Trophoblast cell (in vitro differentiated cells and primary cell): ENCODE measurements at regions not wholly inside any gene's neighbourhood (a gene's known extent, or its start where the extent isn't known, plus 50 kb on each side); places are given as distances from the start of the nearest gene placed in this dataset.
A peak's percentile ranks its signal among the peaks of the same experiment; 100 is the strongest.

Experiments used
- DNase-seq, 2 donors: peaks; one replicate each; pipeline ENCODE4 v3.0.0-alpha.2; 2016
- H2AFZ ChIP-seq: 2 replicates; pipeline ENCODE4 v1.6.1; 2013; ENCODE audit warnings: low read length, moderate library complexity, mild to moderate bottlenecking; ENCODE audit not compliant: insufficient read depth, poor library complexity
- H2AK5ac ChIP-seq: 2 replicates; pipeline ENCODE4 v1.6.1; 2013; ENCODE audit warnings: mild to moderate bottlenecking, low read length
- H2BK120ac ChIP-seq: 2 replicates; pipeline ENCODE4 v1.6.1; 2013; ENCODE audit warnings: low read length, mild to moderate bottlenecking, moderate library complexity; ENCODE audit not compliant: insufficient read depth, poor library complexity
- H2BK12ac ChIP-seq: 2 replicates; pipeline ENCODE4 v1.6.1; 2013; ENCODE audit warnings: mild to moderate bottlenecking, low read length, moderate library complexity
- H2BK5ac ChIP-seq: 2 replicates; pipeline ENCODE4 v1.6.1; 2013; ENCODE audit warnings: low read length, low read depth, moderate library complexity, mild to moderate bottlenecking; ENCODE audit not compliant: poor library complexity
- H3K14ac ChIP-seq: 2 replicates; pipeline ENCODE4 v1.6.1; 2013; ENCODE audit warnings: mild to moderate bottlenecking, low read length
- H3K18ac ChIP-seq: 2 replicates; pipeline ENCODE4 v1.6.1; 2013; ENCODE audit warnings: mild to moderate bottlenecking, low read length
- H3K23ac ChIP-seq: 2 replicates; pipeline ENCODE4 v1.6.1; 2013; ENCODE audit warnings: low read length
- H3K27ac ChIP-seq: 2 replicates; pipeline ENCODE4 v1.5.1; 2013; ENCODE audit warnings: low read depth, mild to moderate bottlenecking, inconsistent platforms, low read length, moderate library complexity
- H3K27me3 ChIP-seq: 2 replicates; pipeline ENCODE4 v1.6.1; 2013; ENCODE audit warnings: inconsistent platforms, mild to moderate bottlenecking, low read length, moderate library complexity; ENCODE audit not compliant: insufficient read depth
- H3K36me3 ChIP-seq, 2 experiments: 1 replicate in 1 of 2; 2 replicates in 1 of 2; pipeline ENCODE4 v1.6.1; 2013; ENCODE audit warnings: low read length in 2 of 2, mild to moderate bottlenecking in 2 of 2, moderate library complexity in 1 of 2; ENCODE audit not compliant: insufficient read depth in 2 of 2, control insufficient read depth in 1 of 2
- H3K4ac ChIP-seq: 2 replicates; pipeline ENCODE4 v1.6.1; 2013; ENCODE audit warnings: low read depth, mild to moderate bottlenecking, low read length, moderate library complexity
- H3K4me1 ChIP-seq, 2 experiments: 1 replicate in 1 of 2; 2 replicates in 1 of 2; pipeline ENCODE4 v1.6.1; 2013; ENCODE audit warnings: low read length in 2 of 2, mild to moderate bottlenecking in 2 of 2, moderate library complexity in 1 of 2; ENCODE audit not compliant: insufficient read depth in 2 of 2, control insufficient read depth in 1 of 2
- H3K4me2 ChIP-seq: 2 replicates; pipeline ENCODE4 v1.6.1; 2013; ENCODE audit warnings: inconsistent platforms, mild to moderate bottlenecking, low read length, moderate library complexity
- H3K4me3 ChIP-seq: 2 replicates; pipeline ENCODE4 v1.5.1; 2013; ENCODE audit warnings: mild to moderate bottlenecking, low read depth, low read length, inconsistent platforms
- H3K79me1 ChIP-seq: one replicate; pipeline ENCODE4 v1.6.1; 2013; ENCODE audit warnings: low read length
- H3K79me2 ChIP-seq: 2 replicates; pipeline ENCODE4 v1.6.1; 2013; ENCODE audit warnings: low read length, mild to moderate bottlenecking; ENCODE audit not compliant: control insufficient read depth, insufficient read depth, poor library complexity
- H3K9ac ChIP-seq: 2 replicates; pipeline ENCODE4 v1.6.1; 2013; ENCODE audit warnings: mild to moderate bottlenecking, low read length
- H3K9me3 ChIP-seq: 2 replicates; pipeline ENCODE4 v1.6.1; 2013; ENCODE audit warnings: low read depth, mild to moderate bottlenecking, control low read depth, inconsistent platforms, low read length; ENCODE audit not compliant: insufficient read depth
- H4K12ac ChIP-seq: 2 replicates; pipeline ENCODE4 v1.6.1; 2013; ENCODE audit warnings: low read depth, mild to moderate bottlenecking, low read length, moderate library complexity
- H4K8ac ChIP-seq: 2 replicates; pipeline ENCODE4 v1.6.1; 2013; ENCODE audit warnings: low read depth, mild to moderate bottlenecking, low read length, moderate library complexity
- H4K91ac ChIP-seq: one replicate; pipeline ENCODE4 v1.6.1; 2013; ENCODE audit warnings: low read depth, mild to moderate bottlenecking, low read length, moderate library complexity
- WGBS: extraction: QIAGEN DNeasy Blood & Tissue Kit; methylation state at CpG from one replicate; pipeline ENCODE4 v1.1.7; 2013; ENCODE audit warnings: missing lambda C conversion rate; ENCODE audit not compliant: insufficient read length, insufficient coverage; ENCODE audit errors: extremely low coverage; 5-methylcytosine and 5-hydroxymethylcytosine counted together

DNA sequence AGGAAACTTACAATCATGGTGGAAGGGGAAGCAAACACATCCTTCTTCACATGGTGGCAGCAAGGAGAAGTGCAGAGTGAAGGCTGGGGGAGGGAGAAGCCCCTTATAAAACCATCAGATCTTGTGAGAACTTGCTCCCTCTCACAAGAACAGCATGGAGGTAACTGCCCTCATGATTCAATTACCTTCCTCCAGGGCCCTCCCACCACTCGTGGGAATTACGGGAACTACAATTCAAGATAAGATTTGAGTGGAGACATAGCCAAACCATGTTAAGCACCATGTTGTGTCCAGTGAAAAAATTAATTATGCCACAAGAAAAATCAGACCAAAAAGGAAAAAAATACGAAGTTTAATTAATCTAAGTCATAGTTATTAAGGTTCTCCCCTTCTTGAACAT, 109.5 kb downstream of the CLDN17 start:
- no peak overlapping the region for H2BK120ac ChIP-seq
- H4K91ac ChIP-seq = no peak overlapping the region
- no peak overlapping the region for H3K18ac ChIP-seq
- H3K36me3 ChIP-seq = no peaks in the 10 kb centered on the region
- no peak overlapping the region for H3K27ac ChIP-seq
- no peak overlapping the region for H3K4me2 ChIP-seq
- H3K27me3 ChIP-seq = no peaks in the 10 kb centered on the region
- H3K9me3 ChIP-seq = no peaks in the 10 kb centered on the region
- DNase-seq = no peak
- no peaks in the 10 kb centered on the region for H3K79me2 ChIP-seq
- H4K8ac ChIP-seq = no peak overlapping the region
- no peak overlapping the region for H3K9ac ChIP-seq
- H2AFZ ChIP-seq = no peak overlapping the region
- WGBS = no CpG with 5 or more reads among the region's 3 CpGs
- H3K14ac ChIP-seq = no peak overlapping the region
- H3K79me1 ChIP-seq = no peaks in the 10 kb centered on the region
- H4K12ac ChIP-seq = no peak overlapping the region
- no peak overlapping the region for H2BK5ac ChIP-seq
- no peak overlapping the region for H3K4ac ChIP-seq
- no peak overlapping the region for H2AK5ac ChIP-seq
- H3K23ac ChIP-seq = no peak overlapping the region
- no peaks in the 10 kb centered on the region for H3K4me1 ChIP-seq
- no peak overlapping the region for H2BK12ac ChIP-seq
- no peak overlapping the region for H3K4me3 ChIP-seq

DNA sequence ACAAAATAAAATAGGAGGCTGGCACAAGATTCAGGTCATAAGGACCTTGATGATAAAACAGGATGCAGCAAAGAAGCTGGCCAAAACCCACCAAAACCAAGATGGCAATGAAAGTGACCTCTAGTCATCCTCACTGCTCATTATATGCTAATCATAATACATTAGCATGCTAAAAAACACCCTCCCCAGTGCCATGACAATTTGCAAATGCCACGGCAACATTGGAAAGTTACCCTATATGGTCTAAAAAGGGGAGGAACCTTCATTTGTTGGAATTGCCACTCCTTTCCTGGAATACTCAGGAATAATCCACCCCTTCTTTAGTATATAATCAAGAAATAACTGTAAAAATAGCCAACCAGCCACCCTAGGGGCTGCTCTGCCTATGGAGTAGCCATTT, 108.8 kb upstream of the GRIK1 start:
- Histone ChIP-seq H3K79me1 (no peaks in the 10 kb centered on the region), H2BK120ac (no peak overlapping the region), H3K4me1 (no peaks in the 10 kb centered on the region), H4K8ac (no peak overlapping the region), H3K27me3 (no peaks in the 10 kb centered on the region), H3K4me2 (no peak overlapping the region), H3K4me3 (no peak overlapping the region), H4K91ac (no peak overlapping the region), H3K79me2 (no peaks in the 10 kb centered on the region), H2BK12ac (no peak overlapping the region), H2AFZ (no peak overlapping the region), H3K9ac (no peak overlapping the region), H3K23ac (no peak overlapping the region), H3K27ac (no peak overlapping the region), H3K9me3 (no peaks in the 10 kb centered on the region), H3K14ac (no peak overlapping the region), H4K12ac (no peak overlapping the region), H3K4ac (no peak overlapping the region), H2BK5ac (no peak overlapping the region), H3K18ac (no peak overlapping the region), H2AK5ac (no peak overlapping the region), H3K36me3 (no peaks in the 10 kb centered on the region)
- no CpG with 5 or more reads among the region's 1 CpG for WGBS
- DNase-seq = no peak

DNA sequence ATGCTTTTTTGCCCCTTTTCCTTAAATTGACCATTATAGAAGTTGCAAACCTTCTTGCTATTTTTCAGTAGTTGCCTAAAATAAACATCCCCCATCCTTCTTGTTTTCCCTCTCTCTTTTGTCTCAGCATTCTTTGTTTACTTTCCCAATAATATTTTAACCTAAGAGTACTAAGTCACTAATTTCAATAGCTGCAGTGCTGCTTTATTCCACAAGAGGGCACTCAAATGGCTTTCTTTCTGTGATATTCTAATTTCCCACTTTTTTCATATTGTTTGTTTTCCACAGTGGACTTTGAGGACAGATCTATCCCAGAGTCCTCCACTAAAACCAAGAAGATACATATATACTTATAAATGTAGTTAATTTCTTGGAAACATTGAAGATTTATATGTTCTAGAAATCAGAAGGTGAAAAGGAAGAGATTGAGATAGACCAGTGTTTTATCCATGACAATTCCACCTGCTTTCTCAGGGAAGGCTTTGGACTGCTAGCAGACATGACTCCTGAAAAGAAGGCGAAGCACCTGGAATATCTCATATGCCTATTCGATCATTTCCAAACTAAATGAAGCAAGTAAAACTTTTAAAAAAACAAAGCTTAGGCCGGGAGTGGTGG, 104.8 kb upstream of the GRIK1 start:
- H3K9me3 ChIP-seq = no peaks in the 10 kb centered on the region
- no peak overlapping the region for H4K8ac ChIP-seq
- H2AK5ac ChIP-seq = no peak overlapping the region
- no peak overlapping the region for H3K18ac ChIP-seq
- no peaks in the 10 kb centered on the region for H3K4me1 ChIP-seq
- H2BK120ac ChIP-seq = no peak overlapping the region
- H3K79me2 ChIP-seq = no peaks in the 10 kb centered on the region
- no peak overlapping the region for H4K91ac ChIP-seq
- H3K36me3 ChIP-seq = no peaks in the 10 kb centered on the region
- no peak overlapping the region for H2BK5ac ChIP-seq
- no peak overlapping the region for H3K4ac ChIP-seq
- H3K4me3 ChIP-seq = no peak overlapping the region
- H3K27me3 ChIP-seq = no peaks in the 10 kb centered on the region
- no peaks in the 10 kb centered on the region for H3K79me1 ChIP-seq
- H4K12ac ChIP-seq = no peak overlapping the region
- H3K23ac ChIP-seq = no peak overlapping the region
- DNase-seq = peak in 1 of 2 donors; percentile 76
- WGBS = no CpG with 5 or more reads among the region's 3 CpGs
- H3K9ac ChIP-seq = no peak overlapping the region
- no peak overlapping the region for H3K4me2 ChIP-seq
- no peak overlapping the region for H3K27ac ChIP-seq
- no peak overlapping the region for H2BK12ac ChIP-seq
- no peak overlapping the region for H3K14ac ChIP-seq
- H2AFZ ChIP-seq = no peak overlapping the region

DNA sequence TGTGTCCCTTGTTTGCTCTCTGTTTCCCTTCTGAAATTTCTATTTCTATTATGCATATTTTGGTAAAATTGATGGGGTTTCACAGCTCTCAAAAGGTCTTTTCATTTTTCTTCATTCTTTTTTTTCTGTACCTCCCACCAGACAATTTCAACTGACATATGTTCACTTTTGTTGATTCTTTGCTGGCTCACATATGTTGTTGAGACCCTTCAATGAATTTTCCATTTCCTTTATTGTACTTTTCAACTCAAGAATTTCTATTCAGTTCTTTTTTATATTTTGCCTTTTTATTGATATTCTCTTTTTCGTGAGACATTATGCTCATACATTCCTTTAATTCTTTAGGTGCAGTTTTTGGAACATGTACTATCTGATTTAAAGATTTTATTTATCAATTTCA, 102.6 kb upstream of the GRIK1 start:
- Histone ChIP-seq H3K4me2 (no peak overlapping the region), H3K23ac (no peak overlapping the region), H3K36me3 (no peaks in the 10 kb centered on the region), H4K91ac (no peak overlapping the region), H4K12ac (no peak overlapping the region), H3K27ac (no peak overlapping the region), H3K14ac (no peak overlapping the region), H3K79me1 (no peaks in the 10 kb centered on the region), H2BK12ac (no peak overlapping the region), H3K79me2 (no peaks in the 10 kb centered on the region), H3K27me3 (no peaks in the 10 kb centered on the region), H4K8ac (no peak overlapping the region), H3K4ac (no peak overlapping the region), H2AFZ (no peak overlapping the region), H2AK5ac (no peak overlapping the region), H3K4me3 (no peak overlapping the region), H3K4me1 (no peaks in the 10 kb centered on the region), H3K9ac (no peak overlapping the region), H2BK5ac (no peak overlapping the region), H2BK120ac (no peak overlapping the region), H3K18ac (no peak overlapping the region), H3K9me3 (no peaks in the 10 kb centered on the region)
- WGBS = no CpG with 5 or more reads among the region's 1 CpG
- DNase-seq = no peak
